ENCODE measurements at regions not wholly inside any gene's neighbourhood (a gene's known extent, or its start where the extent isn't known, plus 50 kb on each side); places are given as distances from the start of the nearest gene placed in this dataset.

- H3K79me2 ChIP-seq (ENCODE audit: insufficient read depth, low read depth, low read length), result no peaks in the 10 kb centered on the region
- no peak overlapping the region for H3K27ac ChIP-seq (ENCODE audit: low read depth, low read length, poor library complexity, severe bottlenecking)
- H3K4me3 ChIP-seq (ENCODE audit: low read depth, low read length, poor library complexity, severe bottlenecking), result no peak overlapping the region
- no peaks in the 10 kb centered on the region for H4K20me1 ChIP-seq (ENCODE audit: insufficient read depth, low read length)
- BruUV-seq (replicated peaks), result no TSS peak
- no peaks in the 10 kb centered on the region for H3K36me3 ChIP-seq (ENCODE audit: insufficient read depth, low read length)
- POLR2A ChIA-PET, result no interaction called here
- TF ChIP-seq CTCF (conservative IDR thresholded peaks at IDR 0.05; ENCODE audit: low read length) (no peak), EZH2phosphoT487 (IDR thresholded peaks at IDR 0.05; ENCODE audit: borderline replicate concordance, low read depth, low read length) (no peak)
- H3K4me2 ChIP-seq (ENCODE audit: low read length), result no peak overlapping the region
- H3K4me1 ChIP-seq (ENCODE audit: insufficient read depth, low read length, poor library complexity, severe bottlenecking), result no peaks in the 10 kb centered on the region
- no peaks in the 10 kb centered on the region for H3K9me2 ChIP-seq (ENCODE audit: insufficient read depth, low read length)
- H3K9me3 ChIP-seq (ENCODE audit: low read length), result no peaks in the 10 kb centered on the region
- CTCF ChIA-PET (ENCODE audit: unreplicated experiment), result no interaction called here
- intact Hi-C loops (cut with micrococcal nuclease; ENCODE audit: unreplicated experiment), result no loop called here
- DNase-seq (ENCODE audit: low spot score), result no peak
- H2AFZ ChIP-seq (ENCODE audit: low read length), result no peak overlapping the region
Observed at GRCh38 chr6:44569131-44569530, 181.6 kb downstream of the CDC5L start.

DNA sequence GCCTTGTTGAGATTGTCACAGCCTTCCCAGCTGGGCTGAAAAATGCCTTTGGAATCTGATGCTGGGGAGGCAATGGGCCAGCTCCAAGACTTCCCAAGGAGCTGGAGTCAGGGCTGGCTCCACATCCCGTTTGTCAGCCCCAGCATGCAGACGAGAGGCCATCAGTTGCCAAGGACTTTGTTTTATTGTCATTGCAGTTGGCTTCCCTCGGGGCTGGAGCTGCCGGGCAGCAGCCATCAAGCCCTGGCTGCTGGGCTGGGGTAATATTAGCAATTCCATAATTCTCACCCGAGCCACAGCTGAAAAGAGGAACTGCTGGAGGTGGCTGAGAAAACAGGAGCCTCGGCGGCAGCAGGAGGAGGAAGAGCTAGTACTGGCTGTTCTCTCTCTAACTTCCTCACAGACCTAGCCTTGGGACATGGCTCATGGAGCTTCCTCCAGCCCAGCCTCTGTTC, 182.5 kb downstream of the CDC5L start:
- POLR2A ChIA-PET, result interaction anchor here (0.6 kb wide), 1 partner anchor 50 kb away, joined by 3 read pairs; no protein-coding TSS in a partner anchor
- Histone ChIP-seq H3K36me3 (ENCODE audit: insufficient read depth, low read length) (no peaks in the 10 kb centered on the region), H3K4me1 (ENCODE audit: insufficient read depth, low read length, poor library complexity, severe bottlenecking) (no peaks in the 10 kb centered on the region), H3K27ac (ENCODE audit: low read depth, low read length, poor library complexity, severe bottlenecking) (no peak overlapping the region), H3K4me3 (ENCODE audit: low read depth, low read length, poor library complexity, severe bottlenecking) (no peak overlapping the region), H3K4me2 (ENCODE audit: low read length) (no peak overlapping the region), H3K9me2 (ENCODE audit: insufficient read depth, low read length) (no peaks in the 10 kb centered on the region), H3K79me2 (ENCODE audit: insufficient read depth, low read depth, low read length) (no peaks in the 10 kb centered on the region), H3K9me3 (ENCODE audit: low read length) (no peaks in the 10 kb centered on the region), H4K20me1 (ENCODE audit: insufficient read depth, low read length) (no peaks in the 10 kb centered on the region), H2AFZ (ENCODE audit: low read length) (no peak overlapping the region)
- intact Hi-C loops (cut with micrococcal nuclease; ENCODE audit: unreplicated experiment), result no loop called here
- no TSS peak for BruUV-seq (replicated peaks)
- no peak for TF ChIP-seq CTCF (conservative IDR thresholded peaks at IDR 0.05; ENCODE audit: low read length)
- no peak for TF ChIP-seq EZH2phosphoT487 (IDR thresholded peaks at IDR 0.05; ENCODE audit: borderline replicate concordance, low read depth, low read length)
- no peak for DNase-seq (ENCODE audit: low spot score)
- CTCF ChIA-PET (ENCODE audit: unreplicated experiment), result no interaction called here

GRCh38 chr6:44571510-44571909, 184.0 kb downstream of the CDC5L start:
- Histone ChIP-seq H2AFZ (ENCODE audit: low read length) (no peak overlapping the region), H3K79me2 (ENCODE audit: insufficient read depth, low read depth, low read length) (no peaks in the 10 kb centered on the region), H3K4me3 (ENCODE audit: low read depth, low read length, poor library complexity, severe bottlenecking) (no peak overlapping the region), H4K20me1 (ENCODE audit: insufficient read depth, low read length) (no peaks in the 10 kb centered on the region), H3K36me3 (ENCODE audit: insufficient read depth, low read length) (no peaks in the 10 kb centered on the region), H3K4me1 (ENCODE audit: insufficient read depth, low read length, poor library complexity, severe bottlenecking) (no peaks in the 10 kb centered on the region), H3K27ac (ENCODE audit: low read depth, low read length, poor library complexity, severe bottlenecking) (no peak overlapping the region), H3K9me3 (ENCODE audit: low read length) (no peaks in the 10 kb centered on the region), H3K9me2 (ENCODE audit: insufficient read depth, low read length) (no peaks in the 10 kb centered on the region), H3K4me2 (ENCODE audit: low read length) (no peak overlapping the region)
- ChIA-PET CTCF (ENCODE audit: unreplicated experiment) (no interaction called here), POLR2A (interaction anchor here (0.5 kb wide), 1 partner anchor 1052 kb away, joined by 4 read pairs; no protein-coding TSS in a partner anchor)
- no TSS peak for BruUV-seq (replicated peaks)
- intact Hi-C loops (cut with micrococcal nuclease; ENCODE audit: unreplicated experiment), result no loop called here
- TF ChIP-seq EZH2phosphoT487 (IDR thresholded peaks at IDR 0.05; ENCODE audit: borderline replicate concordance, low read depth, low read length) (no peak), CTCF (conservative IDR thresholded peaks at IDR 0.05; ENCODE audit: low read length) (no peak)
- DNase-seq (ENCODE audit: low spot score), result no peak
